HG02610 (cell line): ENCODE measurements at regions not wholly inside any gene's neighbourhood (a gene's known extent, or its start where the extent isn't known, plus 50 kb on each side); places are given as distances from the start of the nearest gene placed in this dataset.

Experiments
- ATAC-seq: cut with Tn5 transposase; IDR thresholded peaks from one replicate; pipeline ENCODE4 v1.9.1; 2021; ENCODE audit warnings: mild to moderate bottlenecking, moderate library complexity; ENCODE audit not compliant: unreplicated experiment

DNA sequence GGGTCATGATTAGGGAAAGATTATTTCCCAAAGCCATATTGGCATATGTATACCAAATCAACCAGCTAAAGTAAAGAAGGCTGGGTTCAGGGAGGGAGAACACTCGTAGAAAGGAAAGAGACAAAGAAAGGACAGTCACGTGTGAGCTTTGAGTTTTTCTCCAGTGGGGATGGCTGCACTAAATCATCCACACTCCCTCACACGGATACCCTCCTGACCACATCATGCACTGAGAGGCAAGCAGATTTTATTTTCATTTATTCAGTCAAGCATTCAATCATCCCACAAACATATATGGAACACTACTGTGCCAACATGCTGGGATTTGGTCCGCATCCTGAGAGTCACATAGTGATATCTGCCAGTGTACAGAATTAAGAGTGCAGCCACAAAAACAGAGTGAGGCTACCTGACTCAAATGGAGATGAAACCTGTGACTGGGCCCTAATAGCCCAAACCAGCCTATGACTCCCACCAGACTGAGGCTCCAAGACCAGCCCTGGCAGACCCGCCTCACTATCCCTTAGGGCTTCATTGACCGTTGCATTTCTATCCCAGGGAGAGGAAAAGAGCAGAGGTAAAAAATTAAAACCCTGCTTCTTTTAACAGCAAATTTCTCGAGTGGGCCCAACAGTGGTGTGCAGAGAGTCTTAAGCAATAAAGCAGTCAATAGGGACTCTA lies 155.9 kb downstream of the BARHL2 start:
- ATAC-seq: no peak

GRCh38 chr1:90558754-90559378 lies 158.2 kb downstream of the BARHL2 start:
- ATAC-seq: no peak

- no peak for ATAC-seq
These were observed 159.0 kb downstream of the BARHL2 start for GRCh38 chr1:90558126-90558525.

GRCh38 chr1:90557706-90558105 lies 159.4 kb downstream of the BARHL2 start:
- no peak for ATAC-seq

DNA sequence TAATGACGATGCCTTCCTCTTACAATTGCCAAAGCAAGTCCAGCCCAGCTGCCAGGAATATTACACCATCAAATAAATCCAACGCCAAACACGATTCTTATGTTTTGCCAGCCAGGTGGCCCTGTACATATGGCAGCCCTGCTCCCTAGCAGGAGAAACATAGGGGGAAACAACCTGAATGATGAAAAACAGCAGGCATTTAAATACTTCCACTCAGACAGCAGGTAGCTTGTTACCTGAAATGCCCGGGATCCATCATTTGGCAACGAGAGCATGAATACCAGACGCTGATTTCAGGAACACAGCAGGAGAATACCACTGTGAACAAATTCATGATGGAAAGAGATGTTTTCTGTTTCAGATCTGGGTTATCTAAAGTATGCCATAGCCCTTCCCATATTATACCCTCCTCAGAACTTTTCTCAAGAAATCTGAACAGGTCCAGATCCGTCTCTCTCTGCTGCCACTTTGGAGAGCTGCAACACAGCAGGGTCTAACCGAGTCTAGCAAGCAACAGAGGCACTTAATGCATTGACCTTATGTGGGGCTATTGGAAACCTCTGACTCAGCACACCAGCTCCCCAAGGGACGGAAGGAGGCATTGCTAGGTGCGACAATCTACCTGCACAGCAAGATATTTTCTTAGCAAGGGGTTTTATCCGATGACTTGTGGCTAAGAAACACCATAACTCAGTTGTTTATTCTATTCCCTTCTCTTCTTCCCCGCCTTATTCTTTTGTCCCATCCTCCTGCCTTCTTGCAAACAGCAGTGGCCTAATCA lies 166.3 kb downstream of the BARHL2 start:
- no peak for ATAC-seq

- no peak for ATAC-seq
These were observed 172.7 kb downstream of the BARHL2 start for GRCh38 chr1:90544356-90544755.

DNA sequence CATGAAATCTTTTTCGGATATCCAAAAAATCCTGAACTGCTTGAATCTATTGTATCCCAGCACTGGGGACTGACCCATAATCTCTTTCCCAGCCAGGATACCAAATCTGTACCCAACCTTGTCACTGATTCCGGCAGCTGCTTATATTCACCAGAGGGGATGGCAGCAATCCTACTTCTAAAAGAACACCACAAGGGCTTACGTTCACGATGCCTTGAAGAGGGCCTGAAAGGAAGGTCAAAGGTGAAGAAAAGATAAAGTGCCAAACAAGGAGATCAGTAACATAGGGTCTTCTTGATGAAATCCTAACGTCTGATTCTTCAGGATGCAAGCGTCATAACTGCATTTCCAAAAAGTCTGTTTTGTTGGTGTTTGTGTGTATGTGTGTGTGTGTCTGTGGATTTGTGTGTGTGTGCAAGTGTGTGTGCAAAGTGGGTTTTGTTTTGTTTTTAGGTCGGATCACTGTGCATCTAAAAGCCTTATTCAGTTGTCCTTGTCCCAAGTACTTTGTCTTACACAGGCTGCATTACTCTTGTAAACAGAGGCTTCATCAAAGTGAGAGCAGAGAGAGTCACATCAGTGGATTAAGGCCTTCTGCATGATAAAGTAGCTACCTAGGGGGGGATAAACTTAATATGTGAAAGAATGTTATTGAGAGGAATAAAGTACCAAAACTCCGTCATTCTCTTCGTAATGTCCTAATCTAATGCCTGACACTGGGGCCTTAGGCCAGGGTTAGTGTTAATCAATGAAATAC lies 179.3 kb downstream of the BARHL2 start:
- ATAC-seq: no peak

GRCh38 chr1:90534663-90535295 lies 182.3 kb downstream of the BARHL2 start:
- ATAC-seq: no peak

GRCh38 chr1:90534116-90534515 lies 183.0 kb downstream of the BARHL2 start:
- no peak for ATAC-seq

- ATAC-seq: no peak
These were observed 190.1 kb downstream of the BARHL2 start for GRCh38 chr1:90526954-90527353.

- no peak for ATAC-seq
These were observed 194.7 kb downstream of the BARHL2 start for GRCh38 chr1:90522432-90522831.

DNA sequence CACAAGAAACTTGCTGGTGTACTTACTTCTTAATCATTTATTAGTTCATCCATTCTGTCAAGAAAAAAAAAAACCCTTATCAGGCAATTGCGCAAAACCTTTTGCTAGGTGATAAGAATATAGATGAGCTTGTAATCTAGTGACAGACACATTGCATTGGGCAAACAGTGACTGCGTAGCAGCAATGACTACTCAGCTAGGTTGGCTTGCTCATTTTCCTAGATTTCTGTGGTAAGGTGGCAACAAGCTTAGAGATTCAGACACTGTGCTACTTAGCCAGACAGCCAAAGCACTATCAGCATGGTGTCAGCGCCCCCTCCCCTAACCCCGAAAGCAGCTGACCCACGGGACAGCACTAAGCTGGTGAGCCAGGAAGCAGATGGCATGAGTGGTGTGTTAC lies 203.1 kb downstream of the BARHL2 start:
- ATAC-seq: no peak

DNA sequence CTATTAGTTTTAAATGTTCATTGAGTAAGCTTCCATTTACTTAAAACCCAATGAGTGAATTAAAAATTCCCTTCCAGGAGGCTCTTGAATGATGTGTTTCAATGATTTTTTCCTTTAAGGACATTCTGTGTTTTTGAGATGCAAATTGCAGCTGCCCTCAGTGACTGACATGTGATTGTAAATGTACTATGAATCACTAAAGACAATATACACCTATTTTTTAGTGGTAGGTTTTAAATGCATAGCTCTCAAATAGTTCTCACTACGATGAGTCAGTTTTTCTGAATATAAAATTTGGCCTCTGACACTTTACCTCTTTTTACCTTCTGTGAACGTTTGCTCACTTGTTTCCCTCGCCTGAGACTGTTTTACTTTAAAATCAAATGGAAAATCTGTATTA lies 204.7 kb downstream of the BARHL2 start:
- no peak for ATAC-seq

GRCh38 chr1:90510143-90510542 lies 207.0 kb downstream of the BARHL2 start:
- peak; percentile 32 for ATAC-seq

- ATAC-seq: peak; percentile 64
These were observed 207.7 kb downstream of the BARHL2 start for GRCh38 chr1:90509225-90510048.

- ATAC-seq: no peak
These were observed 208.5 kb downstream of the BARHL2 start for GRCh38 chr1:90508376-90509167.

- ATAC-seq: no peak
These were observed 209.9 kb downstream of the BARHL2 start for GRCh38 chr1:90507173-90507572.

DNA sequence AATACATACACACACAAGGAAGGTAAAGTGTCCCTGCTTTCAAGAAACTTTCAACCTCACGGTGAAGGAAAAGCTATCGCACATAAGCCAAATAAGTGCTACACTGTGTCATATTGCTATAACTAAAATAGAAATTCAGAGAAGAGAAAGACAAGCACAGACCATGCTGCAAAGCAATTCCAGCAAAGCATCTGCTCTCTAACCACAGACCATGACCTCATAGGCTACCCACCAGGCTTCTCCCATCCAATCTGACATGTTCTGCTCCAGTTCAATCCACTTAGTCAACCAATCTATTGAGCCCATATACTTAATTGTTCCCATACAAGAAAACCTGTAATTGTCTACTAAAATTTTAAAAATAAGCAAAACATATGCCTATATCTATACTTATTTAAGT lies 211.3 kb downstream of the BARHL2 start:
- ATAC-seq: no peak

DNA sequence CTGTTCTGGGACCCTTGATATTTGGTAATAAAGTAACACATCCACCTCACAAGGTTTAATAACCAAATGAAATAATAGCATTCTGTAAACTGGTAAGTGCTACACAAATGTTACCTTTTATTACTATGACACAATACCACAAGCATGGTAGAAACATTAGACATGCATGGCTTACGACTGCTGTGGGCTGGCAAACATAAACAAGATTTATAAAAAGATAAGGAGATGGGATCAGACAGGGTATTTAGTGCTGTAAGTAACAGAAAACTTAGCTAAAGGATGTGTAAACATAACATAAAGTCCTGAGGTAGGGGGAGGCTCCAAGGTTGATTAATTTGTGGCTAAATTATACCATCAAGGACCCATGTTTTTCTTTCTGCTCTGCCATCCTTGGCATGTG lies 212.6 kb downstream of the BARHL2 start:
- ATAC-seq: no peak
